HCT116 (cell line): ENCODE measurements at regions not wholly inside any gene's neighbourhood (a gene's known extent, or its start where the extent isn't known, plus 50 kb on each side); places are given as distances from the start of the nearest gene placed in this dataset.

Source experiments
- ATAC-seq: fragments of 200-7000 bp; cut with Tn5 transposase; 2 replicates; pipeline ENCODE4 v1.9.1; 2020; ENCODE audit warnings: mild to moderate bottlenecking, moderate library complexity
- BruUV-seq: library from RNA; stranded (reverse); fragments of 400-500 nt; replicated peaks from 2 replicates; lab custom pipeline; 2021; lab: Mats Ljungman, UMichigan
- CTCF ChIA-PET: fragments of 300-600 bp; sonication (Branson Sonifier 250); formaldehyde crosslinking; loops from one replicate; lab custom pipeline; 2021; ENCODE audit warnings: antibody characterized with exemption; lab: Charles Lee
- POLR2A ChIA-PET: fragments of 300-600, 350-600 bp; sonication (Branson Sonifier 250); formaldehyde crosslinking; loops from one replicate; lab custom pipeline; 2021; ENCODE audit warnings: antibody characterized with exemption; lab: Charles Lee
- RAD21 ChIA-PET, 2 experiments: fragments of 300-600 bp; sonication (Branson Sonifier 250); formaldehyde crosslinking; loops; one replicate each; lab custom pipeline; 2023; ENCODE audit warnings: low total read pairs in 2 of 2; ENCODE audit not compliant: uncharacterized antibody in 2 of 2, unreplicated experiment in 2 of 2, low non-redundant PET in 1 of 2; lab: Charles Lee
- DNase-seq: peaks from one replicate; pipeline ENCODE4 v3.0.0-alpha.2; 2010; ENCODE audit warnings: low read depth, low spot score
- H2AFZ ChIP-seq: fragments of 200-600 bp; shearing (Covaris generic), sonication (generic); 2 replicates; pipeline ENCODE4 v1.6.1; 2017; ENCODE audit warnings: low read depth, mixed run types, mixed read lengths, antibody characterized with exemption, low read length; ENCODE audit not compliant: poor library complexity, severe bottlenecking
- H3K27ac ChIP-seq: 2 replicates; pipeline ENCODE4 v1.5.1; 2012; ENCODE audit warnings: low read depth, low read length
- H3K27me3 ChIP-seq: fragments of 200-600 bp; sonication (generic); 2 replicates; pipeline ENCODE4 v1.6.1; 2016; ENCODE audit warnings: mixed run types, low read length, mixed read lengths; ENCODE audit not compliant: insufficient read depth
- H3K36me3 ChIP-seq, 2 experiments: fragments of 200-500 bp in 1 of 2; fragments of 200-600 bp in 1 of 2; sonication (Bioruptor generic) in 1 of 2; sonication (generic) in 1 of 2; 2 replicates each; pipeline versions ENCODE4 v1.5.1 to v1.6.1; 2014 to 2016; ENCODE audit warnings: low read length in 2 of 2, inconsistent platforms in 1 of 2, mixed read lengths in 1 of 2, mixed run types in 1 of 2; ENCODE audit not compliant: insufficient read depth in 2 of 2, control insufficient read depth in 1 of 2
- H3K4me1 ChIP-seq, 2 experiments: fragments of 200-600 bp in 1 of 2; sonication (generic) in 1 of 2; 2 replicates each; pipeline versions ENCODE4 v1.5.1 to v1.6.1; 2012 to 2017; ENCODE audit warnings: low read length in 2 of 2, inconsistent platforms in 1 of 2, mild to moderate bottlenecking in 1 of 2, mixed read lengths in 1 of 2, mixed run types in 1 of 2, moderate library complexity in 1 of 2; ENCODE audit not compliant: insufficient read depth in 2 of 2, control insufficient read depth in 1 of 2
- H3K4me2 ChIP-seq: fragments of 200-600 bp; sonication (generic); 2 replicates; pipeline ENCODE4 v1.6.1; 2017; ENCODE audit warnings: mixed run types, low read length, mixed read lengths
- H3K4me3 ChIP-seq, 2 experiments: fragments of 200-600 bp in 1 of 2; sonication (generic) in 1 of 2; replicated peaks in 1 of 2; 2 replicates each; pipeline ENCODE4 v1.5.1; 2011 to 2016; ENCODE audit warnings: low read length in 2 of 2, control low read depth in 1 of 2, low read depth in 1 of 2, mild to moderate bottlenecking in 1 of 2, mixed read lengths in 1 of 2, mixed run types in 1 of 2
- H3K79me2 ChIP-seq: fragments of 200-600 bp; sonication (generic); 2 replicates; pipeline ENCODE4 v1.6.1; 2017; ENCODE audit warnings: mild to moderate bottlenecking, mixed run types, low read length, moderate library complexity, mixed read lengths; ENCODE audit not compliant: insufficient read depth
- H3K9ac ChIP-seq: fragments of 200-600 bp; sonication (generic); 2 replicates; pipeline ENCODE4 v1.6.1; 2016; ENCODE audit warnings: low read length, mixed read lengths
- H3K9me2 ChIP-seq: fragments of 200-600 bp; sonication (generic), shearing (Covaris generic); 2 replicates; pipeline ENCODE4 v1.6.1; 2017; ENCODE audit warnings: mixed run types, mild to moderate bottlenecking, moderate library complexity; ENCODE audit not compliant: insufficient read depth
- H3K9me3 ChIP-seq, 2 experiments: fragments of 200-500 bp in 1 of 2; fragments of 200-600 bp in 1 of 2; sonication (Bioruptor generic) in 1 of 2; sonication (generic) in 1 of 2; 2 replicates each; pipeline ENCODE4 v1.6.1; 2014 to 2017; ENCODE audit warnings: low read length in 2 of 2, mixed read lengths in 2 of 2, inconsistent platforms in 1 of 2, low read depth in 1 of 2, mild to moderate bottlenecking in 1 of 2, mixed run types in 1 of 2, moderate library complexity in 1 of 2; ENCODE audit not compliant: control insufficient read depth in 1 of 2, insufficient read depth in 1 of 2
- H4K20me1 ChIP-seq: fragments of 200-600 bp; sonication (generic), shearing (Covaris generic); 2 replicates; pipeline ENCODE4 v1.6.1; 2017; ENCODE audit warnings: mixed run types, mild to moderate bottlenecking, moderate library complexity; ENCODE audit not compliant: insufficient read depth
- CBX3 ChIP-seq: IDR thresholded peaks from 2 replicates; pipeline ENCODE4 v1.6.1; 2012; ENCODE audit warnings: low read depth
- EGR1 ChIP-seq: IDR thresholded peaks from 2 replicates; pipeline ENCODE4 v1.6.1; 2012; ENCODE audit warnings: low read depth
- ELF1 ChIP-seq: IDR thresholded peaks from 2 replicates; pipeline ENCODE4 v1.6.1; 2012; ENCODE audit warnings: low read depth, borderline replicate concordance
- EZH2 ChIP-seq: fragments of 200-600 bp; sonication (generic); IDR thresholded peaks from 2 replicates; pipeline ENCODE4 v1.6.1; 2017; ENCODE audit warnings: antibody characterized with exemption, mixed run types
- FOSL1 ChIP-seq: IDR thresholded peaks from 2 replicates; pipeline ENCODE4 v1.6.1; 2012; ENCODE audit warnings: low read depth
- POLR2A ChIP-seq: IDR thresholded peaks from 2 replicates; pipeline ENCODE4 v1.7.0; 2011; ENCODE audit warnings: borderline replicate concordance; ENCODE audit not compliant: insufficient read depth, insufficient read length; ENCODE audit errors: extremely low read depth
- POLR2AphosphoS5 ChIP-seq: IDR thresholded peaks from 2 replicates; pipeline ENCODE4 v1.6.1; 2011; ENCODE audit warnings: mild to moderate bottlenecking, low read depth, low read length, moderate library complexity
- SP1 ChIP-seq: IDR thresholded peaks from 2 replicates; pipeline ENCODE4 v1.6.1; 2012; ENCODE audit warnings: low read depth
- SRF ChIP-seq: IDR thresholded peaks from 2 replicates; pipeline ENCODE4 v1.6.1; 2012; ENCODE audit warnings: low read depth
- TCF7L2 ChIP-seq: IDR thresholded peaks from 2 replicates; pipeline ENCODE4 v1.7.0; 2011; ENCODE audit warnings: borderline replicate concordance, inconsistent platforms; ENCODE audit not compliant: insufficient read depth, insufficient read length; ENCODE audit errors: extremely low read depth
- YY1 ChIP-seq: IDR thresholded peaks from 2 replicates; pipeline ENCODE4 v1.6.1; 2011; ENCODE audit warnings: low read length, low read depth, moderate library complexity, mild to moderate bottlenecking; ENCODE audit not compliant: insufficient replicate concordance; ENCODE audit errors: extremely low read depth
- ZFX ChIP-seq: fragments of 450-650 bp; IDR thresholded peaks from 2 replicates; pipeline ENCODE4 v1.6.1; 2017
- intact Hi-C: fragments of 100-400 bp; cut with micrococcal nuclease; formaldehyde crosslinking; loops from 2 replicates; pipeline ENCODE4 v1.10.0; 2022
- TF ChIP-seq, protein P1 (sequence below): IDR thresholded peaks from 2 replicates; pipeline ENCODE4 v1.6.1; 2011; ENCODE audit warnings: mild to moderate bottlenecking, low read length, moderate library complexity; ENCODE audit not compliant: insufficient replicate concordance; ENCODE audit errors: extremely low read depth
- TF ChIP-seq, protein P2 (sequence below): IDR thresholded peaks from 2 replicates; pipeline ENCODE4 v1.6.1; 2012
- TF ChIP-seq, protein P3 (sequence below), 3 experiments: fragments of 200-600 bp in 1 of 3; sonication (generic) in 1 of 3; IDR thresholded peaks in 2 of 3; conservative IDR thresholded peaks in 1 of 3; 2 replicates each; pipeline ENCODE4 v1.5.1; 2012 to 2017; ENCODE audit warnings: low read depth in 2 of 3, low read length in 2 of 3, antibody characterized with exemption in 1 of 3, borderline replicate concordance in 1 of 3, control low read depth in 1 of 3, mild to moderate bottlenecking in 1 of 3, mixed read lengths in 1 of 3, mixed run types in 1 of 3, moderate library complexity in 1 of 3; ENCODE audit not compliant: insufficient read depth in 1 of 3

DNA sequence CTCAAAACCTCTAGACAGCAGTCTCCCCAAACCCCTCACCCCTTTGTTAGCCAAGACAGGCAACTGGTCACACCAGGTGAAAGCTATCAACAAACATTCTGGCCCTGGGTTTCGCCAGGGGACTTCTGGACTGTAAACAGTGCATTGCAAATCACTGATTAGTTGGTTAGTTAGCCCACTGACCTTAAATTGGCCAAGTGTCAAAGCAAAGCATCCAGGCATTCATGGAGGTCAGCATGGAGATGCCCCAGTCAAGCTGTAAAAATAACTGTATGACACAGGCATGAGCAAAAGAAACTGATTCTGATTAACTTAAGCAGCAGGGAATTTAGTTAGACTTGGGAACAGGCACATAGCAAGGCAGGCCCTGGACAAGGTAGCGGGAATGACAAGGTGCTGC, 156.0 kb upstream of the TTC29 start:
- Histone ChIP-seq H3K9ac (no peak overlapping the region), H3K79me2 (no peaks in the 10 kb centered on the region), H4K20me1 (no peaks in the 10 kb centered on the region), H3K9me2 (no peaks in the 10 kb centered on the region), H3K4me2 (no peak overlapping the region), H3K36me3 (no peaks in the 10 kb centered on the region), H3K4me1 (no peaks in the 10 kb centered on the region), H3K27me3 (peaks cover 17% of the 10 kb centered on the region), H3K27ac (no peak overlapping the region), H3K4me3 (no peak overlapping the region), H2AFZ (no peak overlapping the region), H3K9me3 (no peaks in the 10 kb centered on the region)
- ChIA-PET RAD21 (no interaction called here), POLR2A (no interaction called here), CTCF (no interaction called here)
- DNase-seq = no peak
- intact Hi-C loops = no loop called here
- no TSS peak for BruUV-seq
- ATAC-seq = no peak
- TF ChIP-seq EGR1 (no peak), ZFX (no peak)

DNA sequence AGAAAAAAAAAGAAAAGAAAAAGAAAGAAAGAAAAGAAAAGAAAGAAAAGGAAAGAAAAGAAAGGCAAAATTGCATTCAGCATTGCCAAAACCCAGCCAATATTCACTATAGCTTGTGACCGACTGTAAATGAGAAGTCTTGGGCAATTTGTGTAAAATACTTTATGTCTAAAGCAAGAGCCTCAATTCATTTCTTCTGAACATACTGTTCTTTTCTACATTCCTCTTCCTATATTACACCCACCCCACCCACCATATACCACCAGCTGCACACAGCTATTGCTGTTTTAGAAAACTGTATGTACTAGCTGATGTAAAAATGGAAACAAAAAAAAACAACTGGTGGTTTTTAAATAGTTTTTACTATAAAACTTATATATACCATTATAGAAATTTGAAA, 156.9 kb upstream of the TTC29 start:
- intact Hi-C loops = no loop called here
- no TSS peak for BruUV-seq
- RAD21 ChIA-PET = interaction anchor here in 1 of 2 experiments (0.6 kb wide), 1 partner anchor 119 kb away, joined by 4 read pairs; no protein-coding TSS in a partner anchor

More for the DNA sequence above, 156.9 kb upstream of the TTC29 start:
- Histone ChIP-seq H3K9me3 (no peaks in the 10 kb centered on the region), H3K4me1 (no peaks in the 10 kb centered on the region), H3K9me2 (no peaks in the 10 kb centered on the region), H3K9ac (no peak overlapping the region), H3K79me2 (no peaks in the 10 kb centered on the region), H3K4me2 (no peak overlapping the region), H3K27me3 (peaks cover 17% of the 10 kb centered on the region), H3K27ac (no peak overlapping the region)
- no peak for ATAC-seq
- TF ChIP-seq YY1 = no peak
- TF ChIP-seq, protein P1, sequence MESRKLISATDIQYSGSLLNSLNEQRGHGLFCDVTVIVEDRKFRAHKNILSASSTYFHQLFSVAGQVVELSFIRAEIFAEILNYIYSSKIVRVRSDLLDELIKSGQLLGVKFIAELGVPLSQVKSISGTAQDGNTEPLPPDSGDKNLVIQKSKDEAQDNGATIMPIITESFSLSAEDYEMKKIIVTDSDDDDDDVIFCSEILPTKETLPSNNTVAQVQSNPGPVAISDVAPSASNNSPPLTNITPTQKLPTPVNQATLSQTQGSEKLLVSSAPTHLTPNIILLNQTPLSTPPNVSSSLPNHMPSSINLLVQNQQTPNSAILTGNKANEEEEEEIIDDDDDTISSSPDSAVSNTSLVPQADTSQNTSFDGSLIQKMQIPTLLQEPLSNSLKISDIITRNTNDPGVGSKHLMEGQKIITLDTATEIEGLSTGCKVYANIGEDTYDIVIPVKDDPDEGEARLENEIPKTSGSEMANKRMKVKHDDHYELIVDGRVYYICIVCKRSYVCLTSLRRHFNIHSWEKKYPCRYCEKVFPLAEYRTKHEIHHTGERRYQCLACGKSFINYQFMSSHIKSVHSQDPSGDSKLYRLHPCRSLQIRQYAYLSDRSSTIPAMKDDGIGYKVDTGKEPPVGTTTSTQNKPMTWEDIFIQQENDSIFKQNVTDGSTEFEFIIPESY = no peak
- TF ChIP-seq ELF1 = no peak
- no peak for TF ChIP-seq TCF7L2
- no peak for TF ChIP-seq CBX3
- no peak for TF ChIP-seq EZH2
- no peak for TF ChIP-seq POLR2AphosphoS5
- TF ChIP-seq, protein P2, sequence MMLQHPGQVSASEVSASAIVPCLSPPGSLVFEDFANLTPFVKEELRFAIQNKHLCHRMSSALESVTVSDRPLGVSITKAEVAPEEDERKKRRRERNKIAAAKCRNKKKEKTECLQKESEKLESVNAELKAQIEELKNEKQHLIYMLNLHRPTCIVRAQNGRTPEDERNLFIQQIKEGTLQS = no peak
- no peak for TF ChIP-seq POLR2A
- no peak for TF ChIP-seq FOSL1
- no peak for TF ChIP-seq ZFX
- TF ChIP-seq SRF = no peak
- no peak for TF ChIP-seq SP1
- TF ChIP-seq, protein P3, sequence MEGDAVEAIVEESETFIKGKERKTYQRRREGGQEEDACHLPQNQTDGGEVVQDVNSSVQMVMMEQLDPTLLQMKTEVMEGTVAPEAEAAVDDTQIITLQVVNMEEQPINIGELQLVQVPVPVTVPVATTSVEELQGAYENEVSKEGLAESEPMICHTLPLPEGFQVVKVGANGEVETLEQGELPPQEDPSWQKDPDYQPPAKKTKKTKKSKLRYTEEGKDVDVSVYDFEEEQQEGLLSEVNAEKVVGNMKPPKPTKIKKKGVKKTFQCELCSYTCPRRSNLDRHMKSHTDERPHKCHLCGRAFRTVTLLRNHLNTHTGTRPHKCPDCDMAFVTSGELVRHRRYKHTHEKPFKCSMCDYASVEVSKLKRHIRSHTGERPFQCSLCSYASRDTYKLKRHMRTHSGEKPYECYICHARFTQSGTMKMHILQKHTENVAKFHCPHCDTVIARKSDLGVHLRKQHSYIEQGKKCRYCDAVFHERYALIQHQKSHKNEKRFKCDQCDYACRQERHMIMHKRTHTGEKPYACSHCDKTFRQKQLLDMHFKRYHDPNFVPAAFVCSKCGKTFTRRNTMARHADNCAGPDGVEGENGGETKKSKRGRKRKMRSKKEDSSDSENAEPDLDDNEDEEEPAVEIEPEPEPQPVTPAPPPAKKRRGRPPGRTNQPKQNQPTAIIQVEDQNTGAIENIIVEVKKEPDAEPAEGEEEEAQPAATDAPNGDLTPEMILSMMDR (IDR thresholded peaks at IDR 0.05 in 2 of 3, conservative IDR thresholded peaks at IDR 0.05 in 1 of 3; ENCODE audit: borderline replicate concordance in 1 of 3, insufficient read depth in 1 of 3, low read depth in 2 of 3, low read length in 2 of 3) = no peak
- TF ChIP-seq, all 23 proteins: peak for 0
- no peak overlapping the region for H2AFZ ChIP-seq
- no peaks in the 10 kb centered on the region for H3K36me3 ChIP-seq
- ChIA-PET POLR2A (no interaction called here), CTCF (no interaction called here)
- DNase-seq = no peak
- no peak overlapping the region for H3K4me3 ChIP-seq
- H4K20me1 ChIP-seq = no peaks in the 10 kb centered on the region
